Skin of body (tissue), 1 donor: ENCODE measurements at regions not wholly inside any gene's neighbourhood (a gene's known extent, or its start where the extent isn't known, plus 50 kb on each side); places are given as distances from the start of the nearest gene placed in this dataset.
"Not testable (repeated sequence)": the region's sequence is repeated elsewhere in the genome, so short reads cannot be mapped to it uniquely, and the experiment has no call there.

Source experiments
- DNase-seq: peaks from one replicate; lab custom pipeline; 2025; lab: John Stamatoyannopoulos, UW

DNA sequence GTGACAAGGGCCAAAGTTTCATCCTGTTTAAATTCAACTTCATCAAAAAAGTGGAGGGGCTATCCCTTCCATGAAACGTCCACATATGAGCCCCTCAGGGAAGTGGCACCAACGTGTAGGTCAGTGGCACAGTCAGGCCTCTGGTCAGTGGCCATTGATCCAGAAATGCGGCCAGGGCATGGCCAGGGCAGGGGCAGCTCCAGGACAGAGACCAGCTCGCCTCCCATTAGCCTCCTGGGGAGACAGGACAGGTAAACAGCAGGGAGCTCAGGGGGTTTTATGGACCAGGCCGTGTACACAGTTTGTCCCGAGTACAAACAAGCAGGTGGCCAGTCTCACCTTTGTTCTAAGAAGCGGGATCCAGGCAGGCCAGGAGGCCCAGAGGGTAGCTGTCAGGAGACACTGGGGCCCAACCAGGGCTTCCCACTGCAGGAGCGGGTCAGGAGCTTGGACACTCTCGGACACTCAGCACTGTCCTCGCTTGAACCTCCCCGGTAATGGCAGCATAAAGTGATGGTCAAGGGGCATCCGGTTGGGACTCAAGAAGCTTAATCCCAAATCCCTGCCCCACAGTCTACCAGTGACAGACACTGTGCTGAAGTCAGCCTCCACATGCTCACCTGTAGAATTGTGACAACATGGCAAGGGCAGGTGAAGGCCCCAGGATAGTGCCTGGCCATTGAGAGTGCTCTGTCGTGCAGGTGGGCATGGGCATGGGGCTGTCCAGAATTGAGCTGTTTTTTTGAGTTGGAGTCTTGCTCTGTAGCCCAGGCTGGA, 144.1 kb upstream of the ERRFI1 start:
- DNase-seq = no peak

DNA sequence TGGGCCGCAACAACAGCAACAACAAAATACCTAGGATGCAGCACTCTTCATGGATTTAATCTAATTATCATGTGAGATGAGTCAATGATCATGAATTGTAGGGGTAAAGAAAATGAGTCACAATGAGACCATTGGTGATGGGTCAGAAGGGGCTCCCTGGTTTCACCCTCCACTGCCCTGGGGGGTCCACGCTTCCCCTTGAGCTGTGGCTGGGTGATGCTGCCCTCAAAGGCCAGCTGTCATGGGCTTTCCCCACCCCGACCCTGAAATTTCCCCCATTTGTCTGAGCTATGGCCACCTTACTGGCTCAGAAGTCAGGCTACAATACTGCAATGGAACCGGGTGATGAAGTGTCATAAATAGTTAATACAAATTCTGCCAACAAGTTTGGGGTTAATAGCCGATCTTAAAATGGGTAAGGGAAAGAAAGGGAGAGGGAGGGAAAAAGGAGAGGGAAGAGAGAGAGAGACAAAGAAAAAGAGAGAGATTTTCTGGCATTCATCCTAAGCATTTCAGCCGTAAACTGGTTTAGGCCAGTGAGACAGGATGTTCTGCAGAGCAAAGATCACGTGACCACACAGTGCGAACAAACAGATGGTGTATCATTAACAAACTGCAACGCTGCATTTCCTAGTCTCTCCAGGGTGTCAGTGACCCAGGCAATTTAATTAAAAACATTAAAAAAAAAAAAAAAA, 143.4 kb upstream of the ERRFI1 start:
- peak; percentile 93 for DNase-seq

- no peak for DNase-seq
Observed at GRCh38 chr1:8167936-8168335, 141.8 kb upstream of the ERRFI1 start.

DNA sequence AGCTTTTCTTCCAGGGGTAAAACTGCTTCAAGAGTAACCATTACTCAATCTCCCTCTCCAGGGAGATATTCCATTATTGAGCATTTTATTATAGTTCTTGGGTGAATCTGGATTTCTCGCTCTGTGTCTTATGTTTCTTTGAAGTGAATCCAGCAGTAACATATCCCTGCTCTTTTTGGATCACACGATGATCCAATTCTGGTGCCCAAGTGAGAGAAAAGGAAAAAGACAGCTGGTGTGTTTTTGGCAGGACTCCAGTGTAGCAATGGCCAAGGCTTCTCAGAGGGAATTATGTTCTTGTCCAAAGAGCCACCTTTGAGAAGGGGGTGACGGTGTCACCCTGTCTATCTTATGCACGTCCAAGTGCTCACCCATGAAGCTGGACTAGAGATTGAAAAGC, 140.3 kb upstream of the ERRFI1 start:
- DNase-seq = no peak

GRCh38 chr1:8165595-8166360, 139.7 kb upstream of the ERRFI1 start:
- DNase-seq = no peak

- no peak for DNase-seq
Observed at GRCh38 chr1:8164670-8165069, 138.6 kb upstream of the ERRFI1 start.

- DNase-seq = no peak
Observed at GRCh38 chr1:8163039-8163438, 136.9 kb upstream of the ERRFI1 start.

GRCh38 chr1:8162168-8162567, 136.1 kb upstream of the ERRFI1 start:
- DNase-seq = no peak

GRCh38 chr1:8161546-8162105, 135.5 kb upstream of the ERRFI1 start:
- no peak for DNase-seq

- DNase-seq = no peak
Observed at GRCh38 chr1:8159470-8160024, 133.4 kb upstream of the ERRFI1 start.

DNA sequence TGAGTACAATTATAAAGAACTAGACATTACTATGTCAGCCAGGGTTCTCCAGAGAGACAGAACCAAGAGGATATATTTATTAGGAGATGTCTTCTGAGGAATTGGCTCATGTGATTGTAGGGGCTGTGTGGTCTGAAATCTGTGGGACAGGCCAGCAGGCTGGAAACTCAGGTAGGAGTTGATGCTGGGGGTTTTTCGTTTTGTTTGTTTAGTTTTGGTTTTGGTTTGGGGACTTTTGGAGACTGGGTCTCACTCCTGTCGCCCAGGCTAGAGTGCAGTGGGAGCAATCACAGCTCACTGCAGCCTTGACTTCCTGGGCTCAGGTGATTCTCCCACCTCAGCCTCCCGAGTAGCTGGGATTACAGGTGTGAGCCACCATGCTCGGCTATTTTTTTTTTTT, 132.9 kb upstream of the ERRFI1 start:
- no peak for DNase-seq

DNA sequence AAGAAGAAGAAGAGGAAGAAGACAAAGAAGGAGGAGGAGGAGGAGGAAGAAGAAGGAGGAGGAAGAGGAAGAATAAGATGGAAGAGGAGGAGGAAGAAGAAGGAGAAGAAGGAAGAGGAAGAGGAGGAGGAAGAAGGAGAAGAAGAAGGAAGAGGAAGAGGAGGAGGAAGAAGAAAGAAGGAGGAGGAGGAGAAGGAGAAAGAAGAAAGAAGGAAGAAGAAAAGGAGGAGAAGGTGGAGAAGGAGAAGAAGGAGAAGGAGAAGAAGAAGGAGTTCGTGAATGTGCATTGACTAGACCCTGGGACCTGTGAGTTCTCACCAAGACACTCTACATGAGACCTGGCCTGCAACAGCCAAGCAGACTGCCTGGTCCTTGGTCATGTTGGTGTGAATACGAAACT, 131.7 kb upstream of the ERRFI1 start:
- no peak for DNase-seq

- DNase-seq = no peak
Observed at GRCh38 chr1:8155528-8156186, 129.5 kb upstream of the ERRFI1 start.

- DNase-seq = no peak
Observed at GRCh38 chr1:8154621-8155052, 128.5 kb upstream of the ERRFI1 start.

- no peak for DNase-seq
Observed at GRCh38 chr1:8153961-8154360, 127.9 kb upstream of the ERRFI1 start.

DNA sequence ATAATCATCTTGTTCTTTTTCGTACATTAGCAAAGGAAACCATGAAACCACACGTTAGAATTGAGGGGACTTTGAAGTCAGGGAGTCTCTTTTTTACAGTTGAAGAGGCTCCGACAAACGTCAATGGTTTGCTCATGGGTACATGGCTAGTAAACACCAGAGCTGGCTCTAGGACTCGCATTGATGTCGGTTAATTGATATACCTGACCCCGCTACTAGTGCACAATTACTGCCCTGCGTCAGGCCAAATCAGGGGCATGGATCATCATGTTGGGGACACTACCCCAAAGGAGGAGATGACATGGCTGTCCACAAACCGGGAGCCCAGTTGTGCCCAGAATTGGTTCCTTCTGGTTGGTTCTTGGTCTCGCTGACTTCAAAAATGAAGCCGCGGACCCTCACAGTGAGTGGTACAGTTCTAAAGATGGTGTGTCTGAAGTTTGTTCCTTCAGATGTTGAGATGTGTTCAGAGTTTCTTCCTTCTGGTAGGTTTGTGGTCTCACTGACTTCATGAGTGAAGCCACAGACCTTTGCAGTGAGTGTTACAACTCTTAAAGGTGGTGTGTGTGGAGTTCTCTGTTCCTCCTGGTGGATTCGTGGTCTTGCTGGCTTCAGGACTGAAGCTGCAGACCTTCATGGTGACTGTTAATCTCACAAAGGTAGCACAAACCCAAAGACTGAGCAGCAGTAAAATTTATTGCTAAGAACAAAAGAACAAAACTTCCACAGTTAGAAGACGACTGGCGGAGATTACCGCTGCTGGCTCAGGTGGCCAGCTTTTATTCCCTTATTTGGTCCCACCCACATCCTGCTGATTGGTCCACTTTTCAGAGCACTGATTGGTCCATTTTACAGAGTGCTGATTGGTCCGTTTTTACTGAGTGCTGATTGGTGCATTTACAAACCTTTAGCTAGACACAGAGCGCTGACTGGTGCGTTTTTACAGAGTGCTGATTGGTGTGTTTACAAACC, 126.9 kb upstream of the ERRFI1 start:
- no peak for DNase-seq

DNA sequence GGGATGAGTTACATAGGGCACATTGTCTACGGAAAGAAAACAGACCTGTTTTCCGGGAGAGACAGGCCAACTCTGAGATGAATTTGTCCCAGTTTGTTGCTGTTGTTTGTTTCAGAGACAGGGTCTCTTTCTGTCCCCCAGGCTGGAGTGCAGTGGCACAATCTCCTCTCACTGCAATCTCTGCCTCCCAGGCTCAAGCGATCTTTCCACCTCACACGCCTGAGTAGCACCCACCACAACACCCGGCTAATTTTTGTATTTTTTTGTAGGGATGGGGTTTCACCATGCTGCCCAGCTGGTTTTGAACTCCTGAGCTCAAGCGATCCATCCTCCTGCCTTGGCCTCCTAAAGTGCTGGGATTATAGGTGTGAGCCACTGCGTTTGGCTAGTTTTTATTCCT, 125.5 kb upstream of the ERRFI1 start:
- DNase-seq = no peak

GRCh38 chr1:8149756-8150155, 123.6 kb upstream of the ERRFI1 start:
- DNase-seq = not testable (repeated sequence)

DNA sequence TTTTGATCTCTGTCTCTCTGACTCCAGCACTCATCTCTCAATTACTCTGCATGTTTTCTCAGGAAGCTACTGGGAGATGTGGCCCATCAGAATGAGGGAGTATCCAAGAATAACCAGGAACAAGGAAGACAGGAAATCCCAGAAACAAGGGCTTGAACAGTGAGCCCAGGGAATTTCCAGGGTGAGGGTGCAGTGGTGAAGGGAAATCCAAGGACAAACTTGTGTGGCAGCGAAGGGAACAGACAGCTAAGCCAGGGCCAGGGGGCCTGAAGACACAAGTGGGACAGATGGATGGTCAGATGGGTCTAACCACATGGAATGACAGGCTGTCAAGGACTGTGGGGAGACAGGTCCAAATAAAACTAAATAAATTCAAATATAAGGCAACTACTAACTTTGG, 121.8 kb upstream of the ERRFI1 start:
- no peak for DNase-seq
